Fibroblast of the aortic adventitia (primary cell): ENCODE measurements at regions not wholly inside any gene's neighbourhood (a gene's known extent, or its start where the extent isn't known, plus 50 kb on each side); places are given as distances from the start of the nearest gene placed in this dataset.

ENCODE experiments used
- DNase-seq: peaks from one replicate; pipeline ENCODE4 v3.0.0-alpha.2; 2010; ENCODE audit warnings: low read depth
- H3K4me3 ChIP-seq: 2 replicates; pipeline ENCODE4 v1.5.1; 2011; ENCODE audit warnings: low read depth, mild to moderate bottlenecking, control low read depth, low read length, moderate library complexity
- CTCF ChIP-seq: IDR thresholded peaks from 2 replicates; pipeline ENCODE4 v1.5.1; 2011; ENCODE audit warnings: mild to moderate bottlenecking, low read length, control low read depth, inconsistent platforms; ENCODE audit not compliant: insufficient read depth

- no peak for DNase-seq
- no peak for TF ChIP-seq CTCF
- no peak overlapping the region for H3K4me3 ChIP-seq
Measured at GRCh38 chr1:98487620-98488019, 173.9 kb upstream of the SNX7 start.

DNA sequence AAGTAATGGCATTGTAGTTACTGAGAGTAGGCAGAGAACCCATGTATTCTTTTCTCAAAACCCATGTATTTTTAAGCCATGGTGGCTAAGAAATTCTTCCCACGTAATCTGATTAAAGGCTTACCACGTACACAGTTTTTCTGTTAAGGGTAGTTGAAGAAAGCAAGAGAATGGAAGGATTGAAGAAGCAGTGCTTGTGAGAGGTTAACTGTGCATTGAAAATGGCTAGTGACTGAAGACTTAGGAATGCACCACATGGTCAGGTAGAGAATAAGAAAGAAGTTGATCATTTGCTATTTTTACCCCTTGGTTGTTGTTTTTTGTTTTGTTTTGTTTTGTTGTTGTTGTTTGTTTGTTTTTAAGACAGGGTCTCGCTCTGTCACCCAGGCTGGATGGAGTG is 178.9 kb upstream of the SNX7 start:
- no peak for TF ChIP-seq CTCF
- no peak overlapping the region for H3K4me3 ChIP-seq
- DNase-seq = no peak

DNA sequence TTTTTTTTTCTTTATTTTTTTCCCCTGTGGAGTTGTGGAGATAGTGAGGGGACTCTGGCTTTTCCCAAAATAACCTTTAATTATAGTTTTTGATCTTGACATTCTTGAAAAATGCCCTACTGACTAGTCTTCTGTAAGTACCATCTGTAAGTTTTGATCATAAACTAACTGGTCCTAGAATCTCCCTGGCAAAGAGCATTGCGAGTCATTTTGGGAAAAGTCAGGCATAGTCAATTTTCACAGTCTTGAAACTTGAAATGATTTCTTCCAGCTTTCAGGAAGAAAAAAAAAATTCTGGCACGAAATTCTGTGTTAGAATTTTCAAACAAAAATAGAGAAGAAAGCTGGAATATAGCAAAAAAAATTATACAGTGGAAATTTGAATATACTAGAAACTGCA is 181.2 kb upstream of the SNX7 start:
- DNase-seq = peak; percentile 15
- TF ChIP-seq CTCF = no peak

GRCh38 chr1:98478121-98478520 is 183.4 kb upstream of the SNX7 start:
- DNase-seq = no peak
- no peak overlapping the region for H3K4me3 ChIP-seq
- no peak for TF ChIP-seq CTCF

More for the DNA sequence above, 181.2 kb upstream of the SNX7 start:
- H3K4me3 ChIP-seq = no peak overlapping the region

GRCh38 chr1:98472878-98473277 is 188.6 kb upstream of the SNX7 start:
- no peak for TF ChIP-seq CTCF
- H3K4me3 ChIP-seq = no peak overlapping the region
- DNase-seq = no peak

DNA sequence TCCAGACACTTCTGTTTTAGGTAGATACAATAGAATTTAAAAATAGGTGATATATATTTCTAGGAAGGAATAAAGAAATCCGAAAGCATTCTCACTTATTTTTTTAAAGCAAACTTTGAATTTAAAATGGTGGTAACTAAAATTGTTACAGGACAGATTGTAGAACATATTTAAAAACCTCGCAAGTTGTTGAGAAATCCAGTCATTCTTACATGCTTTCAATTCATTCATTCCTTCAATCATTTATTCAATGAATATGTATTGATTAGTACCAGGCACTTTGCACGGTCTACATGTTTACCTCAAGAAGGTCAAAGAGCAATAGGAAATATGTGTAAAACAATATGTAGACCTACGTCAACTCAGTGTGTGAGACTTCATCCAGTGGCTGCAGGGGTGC is 189.9 kb upstream of the SNX7 start:
- no peak for DNase-seq
- TF ChIP-seq CTCF = no peak
- no peak overlapping the region for H3K4me3 ChIP-seq

GRCh38 chr1:98468111-98468717 is 193.3 kb upstream of the SNX7 start:
- H3K4me3 ChIP-seq = no peak overlapping the region
- DNase-seq = peak; percentile 87
- peak; percentile 93 for TF ChIP-seq CTCF
